ENCODE measurements at regions not wholly inside any gene's neighbourhood (a gene's known extent, or its start where the extent isn't known, plus 50 kb on each side); places are given as distances from the start of the nearest gene placed in this dataset.
"Not testable (repeated sequence)": the region's sequence is repeated elsewhere in the genome, so short reads cannot be mapped to it uniquely, and the experiment has no call there.

- DNase-seq (ENCODE audit: low read depth, low spot score); in situ Hi-C loops (cut with HindIII; ENCODE audit: low pct_unique_long_range_greater_than_20kb, low sequenced_read_pairs): not testable (repeated sequence)
These were observed 69.3 kb upstream of the NAA35 start for GRCh38 chr9:85871683-85872082.

GRCh38 chr9:85872463-85872862 is 68.5 kb upstream of the NAA35 start:
- no peak for DNase-seq (ENCODE audit: low read depth, low spot score)

GRCh38 chr9:85876628-85877027 is 64.3 kb upstream of the NAA35 start:
- DNase-seq (ENCODE audit: low read depth, low spot score) = no peak
- in situ Hi-C loops (cut with HindIII; ENCODE audit: low pct_unique_long_range_greater_than_20kb, low sequenced_read_pairs) = no loop called here

More at GRCh38 chr9:85872463-85872862, 68.5 kb upstream of the NAA35 start:
- in situ Hi-C loops (cut with HindIII; ENCODE audit: low pct_unique_long_range_greater_than_20kb, low sequenced_read_pairs) = no loop called here

- DNase-seq (ENCODE audit: low read depth, low spot score); in situ Hi-C loops (cut with HindIII; ENCODE audit: low pct_unique_long_range_greater_than_20kb, low sequenced_read_pairs): not testable (repeated sequence)
These were observed 61.9 kb upstream of the NAA35 start for GRCh38 chr9:85878872-85879597.

- in situ Hi-C loops (cut with HindIII; ENCODE audit: low pct_unique_long_range_greater_than_20kb, low sequenced_read_pairs); DNase-seq (ENCODE audit: low read depth, low spot score): not testable (repeated sequence)
These were observed 60.4 kb upstream of the NAA35 start for GRCh38 chr9:85880507-85880906.

GRCh38 chr9:85884256-85884655 is 56.7 kb upstream of the NAA35 start:
- no peak for DNase-seq (ENCODE audit: low read depth, low spot score)
- in situ Hi-C loops (cut with HindIII; ENCODE audit: low pct_unique_long_range_greater_than_20kb, low sequenced_read_pairs) = no loop called here

GRCh38 chr9:85890962-85891361 is 50.0 kb upstream of the NAA35 start:
- no peak for DNase-seq (ENCODE audit: low read depth, low spot score)
- in situ Hi-C loops (cut with HindIII; ENCODE audit: low pct_unique_long_range_greater_than_20kb, low sequenced_read_pairs) = no loop called here

Data from SK-MEL-5 (cell line).